Tibial nerve (tissue), 4 donors: ENCODE measurements at regions not wholly inside any gene's neighbourhood (a gene's known extent, or its start where the extent isn't known, plus 50 kb on each side); places are given as distances from the start of the nearest gene placed in this dataset.

Experiments used
- DNase-seq, 2 donors: peaks; one replicate each; pipeline ENCODE4 v3.0.0-alpha.2; 2019; ENCODE audit warnings: low spot score in 2 of 2
- H3K27ac ChIP-seq, 4 donors: fragments of 200-600 bp; sonication (generic) in 3 of 4; one replicate each; pipeline ENCODE4 v1.5.1; 2017 to 2019; ENCODE audit warnings: mild to moderate bottlenecking in 1 of 4
- H3K27me3 ChIP-seq, 2 donors: fragments of 200-600 bp; sonication (generic) in 1 of 2; one replicate each; pipeline versions ENCODE4 v1.5.1 to v1.6.0; 2017 to 2019
- H3K36me3 ChIP-seq, 3 donors: fragments of 200-600 bp; sonication (generic); one replicate each; pipeline ENCODE4 v1.5.1; 2018 to 2019
- H3K4me1 ChIP-seq, 4 donors: fragments of 200-600 bp; sonication (generic) in 3 of 4; one replicate each; pipeline ENCODE4 v1.5.1; 2017 to 2019
- H3K4me3 ChIP-seq, 4 donors: fragments of 200-600 bp; sonication (generic) in 3 of 4; one replicate each; pipeline ENCODE4 v1.5.1; 2017 to 2019; ENCODE audit warnings: mild to moderate bottlenecking in 1 of 4, moderate library complexity in 1 of 4
- H3K9me3 ChIP-seq, 4 donors: fragments of 200-600 bp; sonication (generic) in 3 of 4; one replicate each; pipeline ENCODE4 v1.5.1; 2017 to 2019
- CTCF ChIP-seq, 5 experiments: fragments of 200-600 bp in 3 of 5; fragments of 450-650 bp in 2 of 5; sonication (generic) in 3 of 5; IDR thresholded peaks; one replicate each; pipeline ENCODE4 v1.5.1; 2016 to 2019; ENCODE audit warnings: antibody characterized with exemption in 5 of 5, mild to moderate bottlenecking in 3 of 5, moderate library complexity in 2 of 5
- EP300 ChIP-seq, 2 donors: sonication (generic); formaldehyde crosslinking; IDR thresholded peaks; one replicate each; pipeline ENCODE4 v1.6.1; 2017; ENCODE audit warnings: antibody characterized with exemption in 2 of 2, mild to moderate bottlenecking in 1 of 2
- POLR2A ChIP-seq, 2 donors: fragments of 450-650 bp; IDR thresholded peaks; one replicate each; pipeline ENCODE4 v1.6.1; 2017; ENCODE audit warnings: antibody characterized with exemption in 2 of 2, mild to moderate bottlenecking in 2 of 2, moderate library complexity in 2 of 2
- WGBS, 2 donors: methylation state at CpG; one replicate each; pipeline ENCODE4 v1.1.5; 2018; 5-methylcytosine and 5-hydroxymethylcytosine counted together

- Histone ChIP-seq H3K4me3 (no peak overlapping the region), H3K36me3 (no peaks in the 10 kb centered on the region), H3K9me3 (no peaks in the 10 kb centered on the region), H3K27ac (no peak overlapping the region), H3K27me3 (no peaks in the 10 kb centered on the region), H3K4me1 (no peaks in the 10 kb centered on the region)
- no peak for DNase-seq
- no peak for TF ChIP-seq CTCF (IDR thresholded peaks at IDR 0.05)
- 83 to 84% methylated on average over 1 of the region's 1 CpG for WGBS, 2 donors
Observed at GRCh38 chr3:24616110-24616829, 121.6 kb upstream of the THRB start.

- no peaks in the 10 kb centered on the region for H3K27me3 ChIP-seq
- TF ChIP-seq EP300 (IDR thresholded peaks at IDR 0.05) (no peak), POLR2A (IDR thresholded peaks at IDR 0.05) (no peak), CTCF (IDR thresholded peaks at IDR 0.05) (no peak)
- no peak for DNase-seq
- no peaks in the 10 kb centered on the region for H3K4me1 ChIP-seq
- H3K4me3 ChIP-seq = no peak overlapping the region
- no peak overlapping the region for H3K27ac ChIP-seq
- H3K9me3 ChIP-seq = no peaks in the 10 kb centered on the region
- WGBS, 2 donors = 53 to 63% methylated on average over 1 of the region's 1 CpG
- H3K36me3 ChIP-seq = no peaks in the 10 kb centered on the region
Observed at GRCh38 chr3:24622138-24622537, 127.5 kb upstream of the THRB start.

GRCh38 chr3:24622696-24623225, 128.1 kb upstream of the THRB start:
- no peak for TF ChIP-seq CTCF (IDR thresholded peaks at IDR 0.05)
- no peak for TF ChIP-seq EP300 (IDR thresholded peaks at IDR 0.05)
- TF ChIP-seq POLR2A (IDR thresholded peaks at IDR 0.05) = no peak
- Histone ChIP-seq H3K27ac (no peak overlapping the region), H3K36me3 (no peaks in the 10 kb centered on the region)

DNA sequence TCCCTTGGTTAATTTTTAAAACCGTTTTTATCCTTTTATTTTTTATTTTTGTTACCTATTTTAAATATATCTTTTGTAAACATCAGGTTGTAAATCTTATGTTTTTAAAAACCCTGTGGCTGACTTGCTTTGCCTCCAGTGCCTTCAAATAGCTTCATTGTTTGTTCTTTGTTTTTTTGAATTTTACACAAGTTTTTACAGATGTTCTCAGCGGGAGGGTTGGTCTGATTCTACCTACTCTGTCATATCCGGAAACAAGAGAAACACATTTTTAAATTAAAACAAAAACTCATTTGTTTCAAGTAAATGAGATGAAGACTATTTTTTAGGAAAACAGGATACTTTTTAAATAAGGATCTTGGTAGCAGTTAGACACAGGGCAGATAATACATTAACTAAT, 129.0 kb upstream of the THRB start:
- no peak for TF ChIP-seq EP300 (IDR thresholded peaks at IDR 0.05)
- no peak for TF ChIP-seq POLR2A (IDR thresholded peaks at IDR 0.05)
- TF ChIP-seq CTCF (IDR thresholded peaks at IDR 0.05) = no peak

More at GRCh38 chr3:24622696-24623225, 128.1 kb upstream of the THRB start:
- Histone ChIP-seq H3K4me3 (no peak overlapping the region), H3K9me3 (no peaks in the 10 kb centered on the region), H3K4me1 (no peaks in the 10 kb centered on the region), H3K27me3 (no peaks in the 10 kb centered on the region)
- DNase-seq = no peak
- WGBS, 2 donors = 67 to 72% methylated on average over 3 of the region's 3 CpGs

DNA sequence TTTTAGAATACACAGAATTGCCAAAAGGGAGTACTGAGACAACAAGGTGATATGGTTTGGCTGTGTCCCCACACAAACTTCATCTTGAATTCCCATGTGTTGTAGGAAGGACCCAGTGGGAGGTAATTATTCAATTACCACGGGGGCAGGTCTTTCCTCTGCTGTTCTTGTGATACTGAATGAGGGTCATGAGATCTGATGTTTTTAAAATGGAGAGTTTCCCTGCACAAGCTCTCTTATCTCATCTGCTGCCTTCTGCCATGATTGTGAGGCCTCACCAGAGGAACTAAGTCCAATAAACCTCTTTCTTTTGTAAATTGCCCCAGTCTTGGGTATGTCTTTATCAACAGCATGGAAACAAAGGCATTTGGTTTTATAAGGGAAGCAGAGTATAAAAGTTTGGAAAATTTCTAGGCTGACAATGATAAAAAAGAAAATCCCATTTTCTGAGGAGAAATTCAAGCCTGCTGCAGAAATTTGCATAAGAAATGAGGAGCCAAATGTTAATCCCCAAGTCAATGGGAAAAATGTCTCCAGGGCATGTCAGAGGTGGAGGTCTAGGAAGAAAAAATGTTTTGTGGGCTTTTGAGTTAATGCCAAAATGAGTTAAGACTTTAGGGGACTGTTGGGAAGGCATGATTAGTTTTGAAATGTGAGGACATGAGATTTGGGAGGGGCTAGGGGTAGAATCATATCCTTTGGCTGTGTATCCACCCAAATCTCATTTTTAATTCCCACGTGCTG, 130.5 kb upstream of the THRB start:
- DNase-seq = no peak
- no peaks in the 10 kb centered on the region for H3K4me1 ChIP-seq

More for the DNA sequence above, 129.0 kb upstream of the THRB start:
- no peak for DNase-seq
- Histone ChIP-seq H3K36me3 (no peaks in the 10 kb centered on the region), H3K4me3 (no peak overlapping the region), H3K9me3 (no peaks in the 10 kb centered on the region), H3K4me1 (no peaks in the 10 kb centered on the region), H3K27ac (no peak overlapping the region), H3K27me3 (no peaks in the 10 kb centered on the region)
- 45 to 55% methylated on average over 3 of the region's 3 CpGs for WGBS, 2 donors

More for the DNA sequence above, 130.5 kb upstream of the THRB start:
- Histone ChIP-seq H3K27ac (no peak overlapping the region), H3K4me3 (no peak overlapping the region), H3K9me3 (no peaks in the 10 kb centered on the region), H3K27me3 (no peaks in the 10 kb centered on the region), H3K36me3 (no peaks in the 10 kb centered on the region)
- WGBS, 2 donors = 46 to 48% methylated on average over 2 of the region's 2 CpGs
- TF ChIP-seq CTCF (IDR thresholded peaks at IDR 0.05) = no peak
